GM12892 (cell line): ENCODE measurements at regions not wholly inside any gene's neighbourhood (a gene's known extent, or its start where the extent isn't known, plus 50 kb on each side); places are given as distances from the start of the nearest gene placed in this dataset.

ENCODE experiments used
- DNase-seq: peaks from one replicate; pipeline ENCODE4 v3.0.0; 2011; ENCODE audit not compliant: insufficient read length
- FAIRE-seq: peaks from 2 replicates; lab custom pipeline; 2011; peaks lifted over from hg19 to GRCh38; lab: Jason Lieb, UNC
- POLR2A ChIP-seq: IDR thresholded peaks from 2 replicates; pipeline ENCODE4 v1.6.1; 2011; ENCODE audit warnings: low read depth, low read length, control low read depth
- POLR2AphosphoS5 ChIP-seq: IDR thresholded peaks from 2 replicates; pipeline ENCODE4 v1.6.1; 2011; ENCODE audit warnings: low read depth, low read length, control low read depth
- TAF1 ChIP-seq: IDR thresholded peaks from 2 replicates; pipeline ENCODE4 v1.6.1; 2011; ENCODE audit warnings: low read depth, mild to moderate bottlenecking, control low read depth, low read length, borderline replicate concordance

DNA sequence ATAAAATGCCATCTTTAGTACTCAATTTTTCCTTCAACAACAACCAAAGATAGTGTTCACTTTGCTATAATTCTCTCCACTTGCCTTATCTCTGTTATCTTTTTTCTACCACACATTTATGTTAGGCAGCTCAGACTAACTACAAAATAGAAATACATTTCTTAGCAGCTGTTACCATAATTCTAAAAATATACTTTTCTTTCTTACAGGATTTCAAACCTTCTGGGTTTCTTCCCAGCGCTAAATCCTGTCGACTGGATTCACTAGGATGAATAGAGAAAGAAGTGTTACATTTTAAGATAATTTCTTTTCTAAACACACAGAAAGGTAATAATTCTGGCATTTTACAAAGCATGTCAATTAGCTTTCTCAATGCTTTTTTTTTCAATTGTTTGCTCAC lies 105.5 kb upstream of the GK2 start:
- no peak for TF ChIP-seq POLR2AphosphoS5
- no peak for TF ChIP-seq TAF1
- no peak for TF ChIP-seq POLR2A
- FAIRE-seq (no peak), DNase-seq (no peak)

- no peak for DNase-seq
- FAIRE-seq = no peak
- TF ChIP-seq POLR2AphosphoS5 (no peak), POLR2A (no peak), TAF1 (no peak)
These were observed 104.3 kb upstream of the GK2 start for GRCh38 chr4:79512363-79512762.

DNA sequence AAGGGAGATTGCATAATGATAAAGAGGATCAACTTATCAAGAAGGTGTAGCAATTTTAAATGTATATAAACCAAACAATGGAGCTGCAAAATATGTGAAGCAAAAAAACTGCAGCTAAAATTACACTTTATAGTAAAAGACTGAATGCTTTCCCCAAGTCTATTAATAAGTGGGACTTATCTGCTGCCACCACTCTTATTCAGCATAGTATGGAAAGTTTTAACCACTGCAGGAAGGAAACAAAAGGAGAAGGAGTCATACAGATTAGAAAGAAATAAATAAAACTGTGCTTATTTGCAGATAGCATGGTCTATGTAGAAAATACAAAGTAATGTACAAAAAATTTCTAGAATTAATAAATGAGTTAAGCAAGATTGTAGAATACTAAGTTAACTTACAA lies 94.1 kb upstream of the GK2 start:
- TF ChIP-seq POLR2AphosphoS5 = no peak
- TF ChIP-seq TAF1 = no peak
- TF ChIP-seq POLR2A = no peak
- FAIRE-seq (no peak), DNase-seq (no peak)

- DNase-seq (no peak), FAIRE-seq (no peak)
- no peak for TF ChIP-seq POLR2AphosphoS5
These were observed 90.3 kb upstream of the GK2 start for GRCh38 chr4:79498282-79498681.

GRCh38 chr4:79497001-79497400 lies 89.0 kb upstream of the GK2 start:
- no peak for FAIRE-seq

GRCh38 chr4:79495447-79495846 lies 87.4 kb upstream of the GK2 start:
- DNase-seq (no peak), FAIRE-seq (no peak)
- TF ChIP-seq POLR2AphosphoS5 (no peak), TAF1 (no peak), POLR2A (no peak)

More at GRCh38 chr4:79497001-79497400, 89.0 kb upstream of the GK2 start:
- no peak for TF ChIP-seq POLR2AphosphoS5
- TF ChIP-seq TAF1 = no peak
- no peak for TF ChIP-seq POLR2A
- DNase-seq = no peak

- DNase-seq = no peak
- FAIRE-seq = no peak
- TF ChIP-seq POLR2AphosphoS5 = no peak
- no peak for TF ChIP-seq TAF1
- no peak for TF ChIP-seq POLR2A
These were observed 84.1 kb upstream of the GK2 start for GRCh38 chr4:79492148-79492547.

DNA sequence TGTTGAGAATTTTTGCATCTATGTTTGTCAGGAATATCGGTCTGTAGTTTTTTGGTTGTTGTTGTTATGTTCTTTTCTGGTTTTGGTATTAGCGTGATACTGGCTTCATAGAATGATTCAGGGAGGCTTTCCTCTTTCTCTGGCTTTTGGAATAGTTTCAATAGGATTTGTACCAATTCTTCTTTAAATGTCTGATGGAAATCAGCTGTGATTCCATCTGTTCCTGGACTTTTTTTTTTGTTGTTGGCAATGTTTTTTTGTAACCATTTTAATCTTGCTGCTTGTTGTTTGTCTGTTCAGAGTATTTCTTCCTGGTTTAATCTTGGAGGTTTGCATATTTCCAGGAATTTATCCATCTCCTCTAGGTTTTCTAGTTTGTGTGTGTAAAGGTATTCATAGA lies 81.5 kb upstream of the GK2 start:
- TF ChIP-seq POLR2A (no peak), POLR2AphosphoS5 (no peak), TAF1 (no peak)
- FAIRE-seq = no peak
- DNase-seq = no peak

DNA sequence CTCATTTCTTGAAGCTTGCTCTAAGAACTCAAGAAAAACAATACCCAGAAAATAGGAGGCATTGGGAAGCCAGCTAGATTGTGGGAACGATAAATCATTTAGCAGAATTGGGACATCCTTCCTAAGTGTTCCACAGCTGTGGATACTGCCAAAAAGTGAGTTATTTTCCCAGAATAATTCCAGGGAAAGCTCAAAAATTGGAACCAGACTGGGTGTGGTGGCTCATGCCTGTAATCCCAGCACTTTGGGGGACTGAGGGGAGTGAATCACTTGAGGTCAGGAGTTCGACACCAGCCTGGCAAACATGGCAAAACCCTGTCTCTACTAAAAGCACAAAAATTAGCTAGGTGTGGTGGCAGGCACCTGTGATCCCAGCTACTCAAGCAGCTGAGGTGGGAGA lies 68.2 kb upstream of the GK2 start:
- no peak for FAIRE-seq
- DNase-seq = no peak
- TF ChIP-seq POLR2AphosphoS5 (no peak), TAF1 (no peak), POLR2A (no peak)

DNA sequence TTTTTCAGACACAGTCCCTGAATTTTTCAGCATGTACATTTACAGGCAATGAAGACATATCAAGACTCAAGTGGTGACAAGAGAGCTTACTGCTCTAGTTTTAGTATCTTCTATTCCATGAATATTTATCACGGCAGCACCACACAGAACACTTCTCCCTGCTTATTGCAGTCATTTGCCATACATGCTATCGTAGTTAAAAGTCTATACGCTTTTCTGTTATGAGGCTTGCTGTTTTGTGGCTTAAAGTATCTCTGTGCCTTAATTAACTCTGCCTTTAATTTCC lies 65.4 kb upstream of the GK2 start:
- TF ChIP-seq POLR2AphosphoS5 = no peak
- TF ChIP-seq TAF1 = no peak
- TF ChIP-seq POLR2A = no peak
- DNase-seq = no peak
- no peak for FAIRE-seq

DNA sequence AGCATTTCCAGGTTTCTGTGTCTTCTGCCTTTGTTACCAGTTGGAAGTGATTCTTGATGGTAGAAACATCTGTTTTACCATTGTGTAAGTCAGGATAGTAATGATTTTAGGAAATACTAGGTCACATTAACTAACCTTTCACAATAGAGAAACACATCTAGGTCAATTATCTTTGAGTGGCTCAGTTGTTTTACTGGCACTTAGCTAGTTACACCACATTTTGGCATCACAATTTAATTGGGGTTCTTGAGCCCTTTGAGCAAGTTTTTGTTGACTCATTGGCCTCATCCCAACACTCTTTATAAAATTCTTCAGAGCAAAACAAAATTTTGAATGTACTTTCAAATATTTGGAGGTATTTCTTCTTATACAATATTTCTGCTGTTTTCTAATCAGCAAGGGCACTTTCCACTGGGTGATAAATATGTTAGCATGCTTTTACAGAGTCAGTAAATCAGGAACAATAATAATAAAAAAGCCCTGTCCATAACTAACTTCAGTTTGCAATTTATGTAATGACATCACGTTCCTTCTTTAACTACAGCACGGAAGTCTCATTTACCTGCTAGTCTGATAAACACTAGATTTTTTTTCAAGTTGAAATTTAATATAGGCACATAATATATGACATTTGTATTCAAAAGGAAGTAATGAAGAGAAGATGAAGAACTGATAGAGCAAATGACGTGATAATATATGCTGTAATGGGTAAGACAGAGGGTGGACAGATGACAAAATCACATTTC lies 64.8 kb upstream of the GK2 start:
- no peak for FAIRE-seq
- DNase-seq = no peak

DNA sequence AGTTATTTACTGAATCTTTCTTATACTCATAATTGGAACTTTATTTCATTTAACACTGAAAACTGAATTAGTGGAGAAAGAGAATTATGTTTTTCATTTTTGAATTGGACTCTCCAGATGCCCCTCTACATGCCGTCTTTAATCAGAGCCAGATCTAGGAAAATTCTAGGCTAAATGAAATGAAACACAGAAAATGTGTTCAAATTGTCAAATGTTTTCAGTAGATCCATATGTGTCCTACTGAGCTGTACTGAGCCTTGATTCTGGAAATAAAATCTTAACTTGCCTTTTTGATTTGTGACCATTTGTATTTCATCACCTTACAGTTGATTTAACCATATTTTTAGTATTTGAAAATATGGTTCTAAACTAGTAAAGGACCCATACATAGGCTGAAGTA lies 64.0 kb upstream of the GK2 start:
- FAIRE-seq = no peak
- no peak for DNase-seq
- no peak for TF ChIP-seq POLR2A
- TF ChIP-seq POLR2AphosphoS5 = no peak
- no peak for TF ChIP-seq TAF1

More for the DNA sequence above, 64.8 kb upstream of the GK2 start:
- no peak for TF ChIP-seq TAF1
- TF ChIP-seq POLR2A = no peak
- no peak for TF ChIP-seq POLR2AphosphoS5
